NCI-H2029 (cell line): ENCODE measurements at regions not wholly inside any gene's neighbourhood (a gene's known extent, or its start where the extent isn't known, plus 50 kb on each side); places are given as distances from the start of the nearest gene placed in this dataset.

Experiments used
- DNase-seq: peaks from one replicate; lab custom pipeline; 2025; lab: John Stamatoyannopoulos, UW

GRCh38 chr6:153625089-153625488, 414.0 kb upstream of the OPRM1 start:
- DNase-seq: no peak

- DNase-seq: no peak
Measured at GRCh38 chr6:153624528-153624927, 414.5 kb upstream of the OPRM1 start.

- no peak for DNase-seq
Measured at GRCh38 chr6:153623496-153623895, 415.5 kb upstream of the OPRM1 start.

- DNase-seq: no peak
Measured at GRCh38 chr6:153621491-153621890, 417.5 kb upstream of the OPRM1 start.

DNA sequence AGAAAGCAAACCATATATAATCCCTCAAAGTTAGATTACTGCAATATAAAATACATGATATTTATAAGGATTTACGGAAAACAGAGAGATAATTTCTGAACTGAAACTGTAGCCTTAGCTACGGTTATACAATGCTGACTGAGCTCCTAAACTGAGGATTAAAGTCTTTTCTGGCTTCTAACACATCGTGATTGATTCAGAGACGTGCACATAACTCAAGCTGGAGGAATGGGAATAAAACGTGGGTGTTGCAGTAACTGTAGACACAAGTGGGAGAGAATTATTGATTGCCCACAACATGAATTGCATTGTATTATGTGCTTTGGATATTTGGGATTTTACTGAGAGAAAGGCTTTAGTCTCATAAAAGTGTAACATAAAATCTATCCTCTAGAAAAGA, 418.0 kb upstream of the OPRM1 start:
- DNase-seq: no peak

GRCh38 chr6:153618371-153619322, 420.4 kb upstream of the OPRM1 start:
- no peak for DNase-seq

GRCh38 chr6:153616506-153616905, 422.5 kb upstream of the OPRM1 start:
- no peak for DNase-seq

GRCh38 chr6:153613719-153614455, 425.2 kb upstream of the OPRM1 start:
- no peak for DNase-seq

- DNase-seq: no peak
Measured at GRCh38 chr6:153602401-153602800, 436.6 kb upstream of the OPRM1 start.

DNA sequence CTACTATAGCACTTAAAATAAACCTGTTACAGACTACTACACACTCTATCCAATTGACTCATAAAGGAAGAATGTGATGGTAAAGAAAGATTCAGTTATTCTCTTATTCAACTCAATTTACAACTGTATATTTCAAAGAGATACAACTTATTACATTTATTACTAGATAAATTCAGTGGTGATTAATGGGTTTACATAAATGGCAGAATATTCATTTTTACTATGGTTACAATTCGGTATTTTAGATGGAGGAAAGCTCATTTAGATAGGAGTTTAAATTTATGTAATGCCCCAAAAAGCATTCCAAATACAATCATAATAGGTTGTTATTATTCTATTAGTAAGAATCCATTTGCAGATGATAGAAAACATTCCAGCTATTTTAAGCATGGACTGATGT, 439.1 kb upstream of the OPRM1 start:
- no peak for DNase-seq

GRCh38 chr6:153595903-153596302, 443.1 kb upstream of the OPRM1 start:
- DNase-seq: no peak

DNA sequence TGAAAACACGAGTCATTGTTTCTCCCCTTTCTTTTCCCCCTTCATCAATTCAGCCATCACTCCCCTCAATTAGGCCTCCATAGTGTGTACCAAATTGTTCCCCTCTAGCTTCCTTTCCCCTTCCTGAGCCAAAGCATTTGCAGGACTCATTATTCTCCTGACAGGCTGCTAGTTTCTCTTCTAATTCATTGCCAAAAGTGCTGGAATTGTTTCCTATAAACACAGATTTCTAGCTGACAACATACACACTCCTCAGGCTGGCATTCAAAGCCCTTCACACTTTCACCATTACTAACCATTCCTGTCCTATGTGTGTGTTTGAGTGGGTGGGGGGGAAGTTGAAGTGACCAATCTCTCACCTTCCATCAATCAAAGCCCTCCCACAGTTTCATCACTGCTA, 444.2 kb upstream of the OPRM1 start:
- no peak for DNase-seq

- DNase-seq: no peak
Measured at GRCh38 chr6:153591159-153591558, 447.9 kb upstream of the OPRM1 start.

DNA sequence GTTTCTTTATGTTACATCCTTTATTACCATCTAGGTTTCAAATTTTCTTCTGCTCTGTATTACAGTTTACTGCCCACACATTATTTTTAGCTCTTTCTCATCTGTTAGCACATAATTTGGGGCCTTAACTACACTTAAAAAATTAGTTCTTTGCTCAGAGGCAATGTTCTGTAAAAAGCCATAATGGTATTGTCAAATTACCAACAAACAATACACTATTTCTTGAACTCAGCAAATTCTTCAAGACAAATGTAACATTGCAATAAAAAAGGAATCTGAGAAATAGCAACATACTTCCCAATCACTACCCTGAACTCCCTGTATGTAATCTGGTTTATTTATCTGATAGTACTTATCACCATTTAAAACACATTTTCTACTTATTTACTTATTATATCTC, 448.6 kb upstream of the OPRM1 start:
- DNase-seq: no peak

- DNase-seq: no peak
Measured at GRCh38 chr6:153588330-153588729, 450.7 kb upstream of the OPRM1 start.

GRCh38 chr6:153583685-153584084, 452.6 kb upstream of the RGS17 start:
- DNase-seq: no peak

GRCh38 chr6:153580776-153581175, 449.7 kb upstream of the RGS17 start:
- DNase-seq: no peak

- no peak for DNase-seq
Measured at GRCh38 chr6:153575528-153575927, 444.4 kb upstream of the RGS17 start.

GRCh38 chr6:153574231-153574630, 443.1 kb upstream of the RGS17 start:
- DNase-seq: no peak

- DNase-seq: no peak
Measured at GRCh38 chr6:153572371-153572770, 441.3 kb upstream of the RGS17 start.

DNA sequence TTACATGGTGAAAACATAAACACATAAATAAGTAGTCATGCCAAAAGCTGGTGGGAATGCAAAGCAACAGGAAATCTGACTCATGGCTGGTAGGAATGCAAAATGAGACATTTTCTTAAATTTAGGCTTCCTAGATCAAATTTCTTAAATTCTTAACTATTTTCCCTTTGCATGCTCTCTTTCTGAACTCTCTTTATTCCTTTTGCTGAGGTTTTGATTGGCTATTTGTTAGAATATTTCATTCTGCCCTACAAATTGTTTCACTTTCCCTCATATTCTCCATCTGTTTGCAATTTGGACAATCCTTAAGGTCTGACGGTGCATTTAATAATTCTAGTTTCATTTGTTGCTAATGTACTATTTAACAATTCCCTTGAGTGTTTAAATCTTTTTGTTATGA, 437.5 kb upstream of the RGS17 start:
- no peak for DNase-seq

GRCh38 chr6:153564803-153565202, 433.7 kb upstream of the RGS17 start:
- DNase-seq: no peak

- DNase-seq: no peak
Measured at GRCh38 chr6:153563001-153563400, 431.9 kb upstream of the RGS17 start.
